Cardiac fibroblast (primary cell): ENCODE measurements at regions not wholly inside any gene's neighbourhood (a gene's known extent, or its start where the extent isn't known, plus 50 kb on each side); places are given as distances from the start of the nearest gene placed in this dataset.

Source experiments
- DNase-seq, 2 donors: peaks; one replicate each; pipeline versions ENCODE4 v3.0.0 to v3.0.0-alpha.2; 2010; ENCODE audit warnings: low read depth in 2 of 2
- H3K4me3 ChIP-seq, 2 donors: replicated peaks in 1 of 2; 1 replicate in 1 of 2; 2 replicates in 1 of 2; pipeline ENCODE4 v1.5.1; 2011; ENCODE audit warnings: low read depth in 2 of 2, low read length in 2 of 2, mild to moderate bottlenecking in 2 of 2, moderate library complexity in 1 of 2
- TF ChIP-seq, protein P1 (sequence below): IDR thresholded peaks from one replicate; pipeline ENCODE4 v1.5.1; 2011; ENCODE audit warnings: low read depth, mild to moderate bottlenecking, low read length, inconsistent platforms

DNA sequence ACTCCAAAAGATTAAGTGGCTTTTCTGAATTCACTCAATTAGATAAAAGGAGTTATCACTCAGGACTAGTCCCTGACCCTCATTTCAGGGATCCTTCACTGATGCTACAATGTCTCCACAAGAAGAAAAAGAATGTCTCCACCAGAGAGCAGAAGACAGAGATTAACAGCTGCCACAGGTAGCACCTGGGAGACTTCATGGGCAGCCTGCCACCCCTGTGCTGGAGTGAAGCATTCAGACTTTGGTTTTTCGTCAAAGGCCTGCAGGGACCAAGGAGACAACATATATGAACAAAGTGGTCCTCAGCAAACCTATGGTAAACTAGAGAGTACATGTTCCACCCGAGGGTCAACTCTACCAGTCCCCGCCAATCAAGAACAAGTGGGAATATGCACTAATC is 197.0 kb upstream of the ACVR2A start:
- DNase-seq: no peak
- H3K4me3 ChIP-seq: no peak overlapping the region
- TF ChIP-seq, protein P1, sequence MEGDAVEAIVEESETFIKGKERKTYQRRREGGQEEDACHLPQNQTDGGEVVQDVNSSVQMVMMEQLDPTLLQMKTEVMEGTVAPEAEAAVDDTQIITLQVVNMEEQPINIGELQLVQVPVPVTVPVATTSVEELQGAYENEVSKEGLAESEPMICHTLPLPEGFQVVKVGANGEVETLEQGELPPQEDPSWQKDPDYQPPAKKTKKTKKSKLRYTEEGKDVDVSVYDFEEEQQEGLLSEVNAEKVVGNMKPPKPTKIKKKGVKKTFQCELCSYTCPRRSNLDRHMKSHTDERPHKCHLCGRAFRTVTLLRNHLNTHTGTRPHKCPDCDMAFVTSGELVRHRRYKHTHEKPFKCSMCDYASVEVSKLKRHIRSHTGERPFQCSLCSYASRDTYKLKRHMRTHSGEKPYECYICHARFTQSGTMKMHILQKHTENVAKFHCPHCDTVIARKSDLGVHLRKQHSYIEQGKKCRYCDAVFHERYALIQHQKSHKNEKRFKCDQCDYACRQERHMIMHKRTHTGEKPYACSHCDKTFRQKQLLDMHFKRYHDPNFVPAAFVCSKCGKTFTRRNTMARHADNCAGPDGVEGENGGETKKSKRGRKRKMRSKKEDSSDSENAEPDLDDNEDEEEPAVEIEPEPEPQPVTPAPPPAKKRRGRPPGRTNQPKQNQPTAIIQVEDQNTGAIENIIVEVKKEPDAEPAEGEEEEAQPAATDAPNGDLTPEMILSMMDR: no peak

DNA sequence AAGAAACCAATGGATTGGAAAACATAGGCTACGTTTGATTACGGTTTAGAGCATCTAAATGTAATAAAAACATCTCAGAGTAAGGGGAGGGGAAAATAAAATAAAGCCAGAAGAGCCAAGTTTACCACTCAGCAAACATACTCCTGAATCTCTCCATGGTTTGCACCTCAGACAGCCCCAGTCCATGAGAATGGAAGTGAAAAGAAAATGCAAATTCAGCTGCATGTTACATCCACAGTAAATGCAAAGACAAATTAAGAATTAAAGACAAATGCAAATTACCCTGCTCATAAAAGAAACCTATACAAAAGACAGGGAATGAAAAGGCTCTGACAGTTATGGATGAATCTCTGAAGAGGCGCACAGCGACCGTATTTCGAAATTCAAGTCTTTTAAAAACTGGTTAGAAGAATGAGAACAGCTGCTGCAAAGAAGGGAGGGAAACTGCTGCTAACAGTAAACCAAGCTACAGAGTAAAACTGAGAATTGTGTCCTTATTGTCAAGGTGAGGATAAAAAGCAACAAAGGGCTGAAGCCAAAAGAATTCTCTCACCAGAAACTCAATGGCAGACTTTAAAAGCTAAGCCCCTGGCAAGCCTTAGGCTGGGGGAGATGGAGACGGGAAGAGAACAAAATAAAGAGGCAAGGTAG is 197.9 kb upstream of the ACVR2A start:
- TF ChIP-seq, protein P1: no peak
- DNase-seq: no peak
- no peak overlapping the region for H3K4me3 ChIP-seq

DNA sequence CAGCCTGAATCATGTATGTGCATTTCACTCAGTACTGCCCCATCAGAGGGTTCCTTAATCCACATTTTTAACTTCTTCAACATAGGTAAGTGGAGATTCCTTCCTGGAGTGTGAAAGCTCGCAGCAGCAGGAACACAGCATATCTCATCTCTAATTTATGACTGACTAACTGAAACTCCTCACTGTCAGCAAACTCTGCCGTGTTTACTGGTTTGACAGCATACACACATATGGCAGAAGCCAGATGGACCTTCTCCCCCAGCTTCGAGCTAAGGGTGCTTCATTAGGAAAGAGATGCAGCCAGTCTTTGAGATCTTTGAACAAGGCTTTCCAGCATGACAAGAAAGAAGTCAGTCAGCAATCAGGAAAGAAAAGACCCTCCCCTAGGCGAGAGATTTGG is 200.3 kb upstream of the ACVR2A start:
- no peak overlapping the region for H3K4me3 ChIP-seq
- DNase-seq: no peak
- TF ChIP-seq, protein P1: no peak

DNA sequence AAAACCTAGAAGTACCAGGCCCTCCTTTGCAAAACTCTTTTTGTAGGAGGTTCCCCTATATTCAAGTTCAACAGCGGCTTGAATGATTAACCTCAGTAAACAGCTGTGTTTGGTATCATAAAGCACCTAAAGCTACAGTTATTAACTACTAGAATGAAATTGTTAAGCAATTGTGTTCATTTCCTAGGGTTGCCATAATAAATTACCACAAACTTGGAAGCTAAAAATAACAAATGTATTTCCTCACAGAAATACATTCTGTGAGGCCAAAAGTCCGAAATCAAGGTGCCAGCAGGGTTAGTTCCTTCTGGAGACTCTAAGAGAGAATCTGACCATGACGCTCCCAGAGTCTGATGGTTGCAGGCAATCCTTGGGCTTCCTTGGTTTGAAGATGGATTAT is 202.1 kb upstream of the ACVR2A start:
- no peak for DNase-seq
- H3K4me3 ChIP-seq: no peak overlapping the region
- TF ChIP-seq, protein P1: no peak

DNA sequence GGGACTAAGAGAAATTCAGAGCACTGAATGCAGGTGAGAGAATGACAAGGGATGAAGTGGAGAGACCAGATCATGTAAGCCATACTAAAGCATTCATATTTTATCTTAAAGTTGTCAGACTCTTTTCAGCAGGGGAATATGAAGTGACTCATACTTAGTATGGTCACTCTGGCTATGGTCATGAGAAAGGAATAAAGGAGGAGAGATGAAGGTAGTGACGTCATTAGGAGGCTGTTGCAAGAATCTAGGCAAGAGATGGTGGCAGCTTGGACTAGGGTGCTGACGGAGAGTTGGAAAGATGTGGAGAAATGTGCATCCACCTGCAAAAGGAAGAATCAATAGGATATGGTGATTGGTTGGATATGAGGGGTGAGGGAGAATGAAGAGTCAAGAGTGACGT is 203.2 kb upstream of the ACVR2A start:
- TF ChIP-seq, protein P1: no peak
- no peak overlapping the region for H3K4me3 ChIP-seq
- peak; percentile 1 to 35 for DNase-seq

DNA sequence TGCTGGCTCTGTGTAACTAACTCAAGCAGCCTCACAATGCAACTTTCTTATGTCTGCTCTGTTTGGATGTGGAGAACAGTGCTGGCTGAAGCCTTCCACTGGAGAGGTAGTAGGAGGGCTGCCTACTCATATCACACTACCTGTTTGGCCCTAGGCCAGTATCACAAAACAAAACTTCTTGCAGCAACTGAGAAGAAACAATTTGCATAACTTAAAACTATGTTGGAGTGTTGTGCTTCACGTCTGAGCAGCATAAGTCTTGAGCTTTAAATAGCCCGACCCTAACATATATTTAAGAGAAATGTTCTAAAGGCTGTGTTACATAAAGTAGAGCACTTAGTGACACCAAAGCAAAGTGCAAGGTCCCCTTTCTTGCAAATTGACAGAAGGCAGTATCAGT is 204.9 kb upstream of the ACVR2A start:
- no peak for DNase-seq
- TF ChIP-seq, protein P1: no peak
- H3K4me3 ChIP-seq: no peak overlapping the region

DNA sequence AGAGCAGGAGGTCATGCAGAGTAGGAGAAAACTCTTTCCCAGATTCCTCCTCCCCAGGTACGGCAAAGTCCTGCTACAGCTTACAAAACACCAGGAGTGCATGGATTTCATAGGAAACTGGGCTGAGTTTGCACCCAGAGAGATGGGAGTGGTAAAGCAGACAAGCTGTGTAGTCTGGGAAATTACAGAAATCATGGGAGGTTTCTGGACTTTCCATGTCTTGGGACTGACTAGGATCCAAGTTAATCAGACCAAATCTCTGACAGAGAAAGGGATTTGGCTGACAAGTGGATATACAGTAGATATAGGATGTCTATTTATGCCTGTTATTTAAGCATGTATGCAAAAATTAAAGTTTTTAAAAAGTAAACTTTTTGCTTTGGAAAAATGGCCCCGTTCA is 205.4 kb upstream of the ACVR2A start:
- no peak for DNase-seq
- no peak overlapping the region for H3K4me3 ChIP-seq
- TF ChIP-seq, protein P1: no peak
